ENCODE measurements at regions not wholly inside any gene's neighbourhood (a gene's known extent, or its start where the extent isn't known, plus 50 kb on each side); places are given as distances from the start of the nearest gene placed in this dataset.

DNA sequence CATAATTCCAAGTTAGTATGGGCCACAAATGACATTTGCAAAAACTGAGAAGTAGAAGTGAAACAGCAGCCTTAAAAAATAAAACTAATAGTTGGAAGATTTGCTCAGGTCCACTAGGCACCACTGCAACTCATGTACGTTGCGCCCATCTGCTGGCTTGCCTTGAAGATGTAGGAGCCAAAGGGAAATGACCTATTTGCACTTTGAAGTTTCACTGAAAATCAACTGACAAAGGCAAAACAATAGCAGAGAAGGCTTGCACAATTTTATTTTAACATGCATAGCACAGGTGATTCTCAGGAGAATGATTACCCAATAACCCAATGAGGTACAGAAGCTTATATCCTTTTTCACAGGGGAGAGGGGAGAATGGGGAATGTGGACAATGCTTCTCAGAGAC, 170.1 kb upstream of the USP25 start:
- Mint-ChIP-seq H3K4me3 (no peak overlapping the region), H3K9me3 (no peaks in the 10 kb centered on the region), H3K27me3 (ENCODE audit: low read depth) (no peaks in the 10 kb centered on the region), H3K27ac (no peak overlapping the region), H3K36me3 (ENCODE audit: low read depth) (no peaks in the 10 kb centered on the region), H3K4me1 (ENCODE audit: low read depth) (peaks cover 5% of the 10 kb centered on the region)

DNA sequence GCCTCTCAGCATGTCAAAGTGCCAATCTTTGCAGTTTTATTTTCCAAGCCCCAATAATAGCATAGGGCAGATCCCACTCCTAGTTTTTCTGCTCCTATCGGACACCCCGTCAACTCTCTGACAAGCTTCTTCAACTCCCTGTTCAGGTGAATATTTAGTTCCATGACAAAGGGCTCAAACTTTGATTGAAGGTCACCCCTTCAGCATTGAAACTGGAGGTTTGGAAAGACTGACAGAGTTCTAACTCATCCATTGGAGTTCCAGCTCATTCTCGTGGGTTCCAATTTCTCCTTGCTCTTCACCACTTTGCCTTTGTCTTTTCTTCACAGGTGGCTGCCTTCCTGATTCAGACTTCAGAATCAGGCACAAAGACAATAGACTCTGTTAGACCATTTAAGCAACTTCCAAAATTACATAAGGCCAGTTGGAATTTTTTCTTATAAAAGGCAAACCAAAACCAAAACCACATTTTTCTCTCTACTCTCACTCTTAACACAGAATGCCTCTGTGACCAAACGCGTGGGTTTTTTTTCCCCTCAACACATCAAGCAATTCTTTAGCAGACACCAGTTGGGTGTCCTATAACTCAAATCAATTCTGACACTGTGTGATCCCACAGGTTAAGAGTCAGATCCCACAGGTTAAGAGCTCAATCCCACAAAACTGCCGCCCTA, 169.3 kb upstream of the USP25 start:
- H3K4me3 Mint-ChIP-seq = no peak overlapping the region
- no peak overlapping the region for H3K27ac Mint-ChIP-seq
- no peaks in the 10 kb centered on the region for H3K36me3 Mint-ChIP-seq (ENCODE audit: low read depth)
- peaks cover 5% of the 10 kb centered on the region for H3K4me1 Mint-ChIP-seq (ENCODE audit: low read depth)
- no peaks in the 10 kb centered on the region for H3K27me3 Mint-ChIP-seq (ENCODE audit: low read depth)
- no peaks in the 10 kb centered on the region for H3K9me3 Mint-ChIP-seq

DNA sequence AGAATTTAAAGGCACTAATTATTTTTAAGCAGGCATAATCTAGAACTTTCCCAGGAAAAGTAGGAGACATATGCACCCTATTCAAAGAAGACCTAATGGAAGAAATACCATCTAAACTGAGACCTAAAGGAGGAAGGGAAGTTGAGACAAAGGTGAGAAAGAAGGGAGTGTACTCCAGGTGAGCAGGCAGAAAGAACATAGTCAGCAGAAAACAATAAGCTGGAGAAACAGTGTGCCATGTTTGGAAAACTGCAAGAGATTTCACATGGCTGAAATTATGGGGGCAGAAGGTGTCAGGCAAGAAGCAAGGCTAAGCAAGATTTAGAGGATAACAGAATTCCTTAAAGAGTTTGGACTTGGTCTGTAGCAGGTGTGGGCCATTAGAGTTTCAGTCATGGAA, 167.0 kb upstream of the USP25 start:
- peaks cover 2% of the 10 kb centered on the region for H3K27me3 Mint-ChIP-seq (ENCODE audit: low read depth)
- peaks cover 5% of the 10 kb centered on the region for H3K4me1 Mint-ChIP-seq (ENCODE audit: low read depth)
- H3K36me3 Mint-ChIP-seq (ENCODE audit: low read depth) = no peaks in the 10 kb centered on the region

GRCh38 chr21:15564907-15565306, 164.9 kb upstream of the USP25 start:
- peaks cover 4% of the 10 kb centered on the region for H3K27me3 Mint-ChIP-seq (ENCODE audit: low read depth)
- no peaks in the 10 kb centered on the region for H3K9me3 Mint-ChIP-seq
- no peak overlapping the region for H3K4me3 Mint-ChIP-seq
- H3K36me3 Mint-ChIP-seq (ENCODE audit: low read depth) = no peaks in the 10 kb centered on the region
- peaks cover 5% of the 10 kb centered on the region for H3K4me1 Mint-ChIP-seq (ENCODE audit: low read depth)
- no peak overlapping the region for H3K27ac Mint-ChIP-seq

More for the DNA sequence above, 167.0 kb upstream of the USP25 start:
- no peaks in the 10 kb centered on the region for H3K9me3 Mint-ChIP-seq
- no peak overlapping the region for H3K27ac Mint-ChIP-seq
- H3K4me3 Mint-ChIP-seq = no peak overlapping the region

GRCh38 chr21:15566703-15567102, 163.1 kb upstream of the USP25 start:
- H3K27me3 Mint-ChIP-seq (ENCODE audit: low read depth) = peaks cover 4% of the 10 kb centered on the region
- no peaks in the 10 kb centered on the region for H3K4me1 Mint-ChIP-seq (ENCODE audit: low read depth)
- H3K4me3 Mint-ChIP-seq = no peak overlapping the region
- no peaks in the 10 kb centered on the region for H3K36me3 Mint-ChIP-seq (ENCODE audit: low read depth)
- H3K27ac Mint-ChIP-seq = no peak overlapping the region
- H3K9me3 Mint-ChIP-seq = no peaks in the 10 kb centered on the region

DNA sequence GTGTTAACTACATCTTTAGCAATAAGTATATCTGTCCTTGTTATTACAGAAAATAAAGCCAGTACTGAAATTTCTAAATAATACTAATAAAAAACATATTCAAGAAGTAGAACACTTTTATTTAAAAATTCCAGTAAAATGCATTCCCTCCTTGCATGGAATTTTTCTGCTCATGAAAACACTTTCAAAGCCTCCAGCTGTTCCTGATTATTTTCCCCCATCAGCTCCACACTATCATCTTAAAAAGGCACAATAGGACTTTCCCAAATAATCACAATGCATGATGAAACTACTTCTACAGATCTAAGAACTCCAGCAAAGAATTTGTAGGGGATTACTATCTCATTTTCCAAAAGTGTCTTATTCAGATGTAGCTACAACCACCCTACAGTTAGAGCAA, 162.6 kb upstream of the USP25 start:
- Mint-ChIP-seq H3K36me3 (ENCODE audit: low read depth) (no peaks in the 10 kb centered on the region), H3K4me3 (no peak overlapping the region), H3K27ac (no peak overlapping the region)

DNA sequence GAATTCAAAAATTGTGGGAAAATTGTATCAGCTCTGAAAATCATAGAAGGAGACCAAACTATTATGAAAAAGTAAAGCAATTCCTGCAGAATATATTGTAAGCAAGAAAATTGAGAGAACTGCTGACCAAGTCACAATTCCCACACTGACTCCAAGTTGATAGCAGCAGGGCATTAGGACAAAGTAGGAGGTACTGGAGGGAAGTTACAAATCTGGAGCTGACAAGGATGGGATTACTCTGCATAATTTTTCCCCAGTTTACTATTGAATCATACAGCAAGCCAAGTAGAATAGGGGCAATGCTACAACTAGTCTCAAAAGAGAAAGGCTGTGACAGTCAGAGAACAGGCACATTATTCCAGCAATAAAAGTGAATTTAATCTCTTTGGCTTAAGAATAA, 161.3 kb upstream of the USP25 start:
- Mint-ChIP-seq H3K27ac (no peak overlapping the region), H3K27me3 (ENCODE audit: low read depth) (peaks cover 4% of the 10 kb centered on the region), H3K4me1 (ENCODE audit: low read depth) (no peaks in the 10 kb centered on the region), H3K4me3 (no peak overlapping the region), H3K9me3 (no peaks in the 10 kb centered on the region), H3K36me3 (ENCODE audit: low read depth) (no peaks in the 10 kb centered on the region)

More for the DNA sequence above, 162.6 kb upstream of the USP25 start:
- no peaks in the 10 kb centered on the region for H3K4me1 Mint-ChIP-seq (ENCODE audit: low read depth)
- H3K27me3 Mint-ChIP-seq (ENCODE audit: low read depth) = peaks cover 4% of the 10 kb centered on the region
- H3K9me3 Mint-ChIP-seq = no peaks in the 10 kb centered on the region

- Mint-ChIP-seq H3K27ac (no peak overlapping the region), H3K4me3 (no peak overlapping the region), H3K36me3 (ENCODE audit: low read depth) (no peaks in the 10 kb centered on the region), H3K9me3 (no peaks in the 10 kb centered on the region), H3K4me1 (ENCODE audit: low read depth) (no peaks in the 10 kb centered on the region), H3K27me3 (ENCODE audit: low read depth) (peaks cover 4% of the 10 kb centered on the region)
These were observed 142.9 kb upstream of the USP25 start for GRCh38 chr21:15586752-15587427.

GRCh38 chr21:15592271-15592860, 137.4 kb upstream of the USP25 start:
- no peaks in the 10 kb centered on the region for H3K36me3 Mint-ChIP-seq (ENCODE audit: low read depth)
- no peak overlapping the region for H3K4me3 Mint-ChIP-seq
- no peaks in the 10 kb centered on the region for H3K4me1 Mint-ChIP-seq (ENCODE audit: low read depth)
- peaks cover 17% of the 10 kb centered on the region for H3K27me3 Mint-ChIP-seq (ENCODE audit: low read depth)
- H3K9me3 Mint-ChIP-seq = no peaks in the 10 kb centered on the region
- no peak overlapping the region for H3K27ac Mint-ChIP-seq

DNA sequence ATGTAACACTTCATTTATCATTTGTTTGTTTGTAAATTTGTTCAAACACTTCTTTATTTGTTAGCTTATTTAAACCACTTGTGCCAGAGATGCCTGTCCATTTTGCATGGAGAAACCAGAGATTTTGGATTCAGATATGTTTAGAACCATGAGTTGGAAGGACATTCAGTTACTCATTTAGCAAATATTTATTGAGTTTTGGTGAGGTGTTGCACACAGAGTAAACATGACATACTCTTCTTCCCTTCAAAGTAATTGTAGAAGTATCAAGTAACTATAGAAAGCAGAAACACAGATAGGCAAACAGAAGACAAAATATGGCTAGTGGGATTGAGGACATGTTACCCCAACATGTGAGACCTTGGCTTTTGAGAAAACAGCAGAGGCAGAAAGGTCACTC, 136.8 kb upstream of the USP25 start:
- H3K4me3 Mint-ChIP-seq = no peak overlapping the region
- no peaks in the 10 kb centered on the region for H3K4me1 Mint-ChIP-seq (ENCODE audit: low read depth)
- no peaks in the 10 kb centered on the region for H3K9me3 Mint-ChIP-seq
- H3K27ac Mint-ChIP-seq = no peak overlapping the region
- H3K27me3 Mint-ChIP-seq (ENCODE audit: low read depth) = peaks cover 17% of the 10 kb centered on the region
- H3K36me3 Mint-ChIP-seq (ENCODE audit: low read depth) = no peaks in the 10 kb centered on the region

- H3K4me3 Mint-ChIP-seq = no peak overlapping the region
- H3K4me1 Mint-ChIP-seq (ENCODE audit: low read depth) = no peaks in the 10 kb centered on the region
- no peaks in the 10 kb centered on the region for H3K27me3 Mint-ChIP-seq (ENCODE audit: low read depth)
- H3K36me3 Mint-ChIP-seq (ENCODE audit: low read depth) = no peaks in the 10 kb centered on the region
- no peak overlapping the region for H3K27ac Mint-ChIP-seq
- no peaks in the 10 kb centered on the region for H3K9me3 Mint-ChIP-seq
These were observed 128.4 kb upstream of the USP25 start for GRCh38 chr21:15601390-15601789.

DNA sequence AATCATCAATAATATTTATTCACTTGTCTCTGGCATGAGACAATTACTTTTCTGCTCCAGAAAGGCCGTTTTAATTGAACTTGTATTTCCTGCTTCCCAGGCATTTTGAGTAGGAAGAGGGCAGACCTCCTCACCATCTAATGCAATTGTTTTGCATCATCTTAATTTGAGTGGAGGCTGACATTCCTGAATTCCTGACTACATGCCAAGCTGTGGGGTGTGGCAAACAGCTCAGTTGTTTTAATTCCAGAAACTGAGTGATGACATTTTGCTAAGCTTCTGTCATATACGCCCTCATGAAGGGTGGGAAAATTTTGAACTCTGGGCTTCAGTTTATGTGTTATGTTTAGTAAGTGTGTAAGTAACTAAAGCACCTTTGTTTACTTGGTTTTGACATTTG, 125.4 kb upstream of the USP25 start:
- H3K27ac Mint-ChIP-seq = no peak overlapping the region
- no peak overlapping the region for H3K4me3 Mint-ChIP-seq
- H3K27me3 Mint-ChIP-seq (ENCODE audit: low read depth) = no peaks in the 10 kb centered on the region
- H3K4me1 Mint-ChIP-seq (ENCODE audit: low read depth) = no peaks in the 10 kb centered on the region
- H3K36me3 Mint-ChIP-seq (ENCODE audit: low read depth) = no peaks in the 10 kb centered on the region
- H3K9me3 Mint-ChIP-seq = no peaks in the 10 kb centered on the region

- Mint-ChIP-seq H3K4me1 (ENCODE audit: low read depth) (no peaks in the 10 kb centered on the region), H3K27me3 (ENCODE audit: low read depth) (no peaks in the 10 kb centered on the region), H3K36me3 (ENCODE audit: low read depth) (no peaks in the 10 kb centered on the region), H3K4me3 (no peak overlapping the region), H3K27ac (no peak overlapping the region), H3K9me3 (no peaks in the 10 kb centered on the region)
These were observed 115.0 kb upstream of the USP25 start for GRCh38 chr21:15614766-15615165.

DNA sequence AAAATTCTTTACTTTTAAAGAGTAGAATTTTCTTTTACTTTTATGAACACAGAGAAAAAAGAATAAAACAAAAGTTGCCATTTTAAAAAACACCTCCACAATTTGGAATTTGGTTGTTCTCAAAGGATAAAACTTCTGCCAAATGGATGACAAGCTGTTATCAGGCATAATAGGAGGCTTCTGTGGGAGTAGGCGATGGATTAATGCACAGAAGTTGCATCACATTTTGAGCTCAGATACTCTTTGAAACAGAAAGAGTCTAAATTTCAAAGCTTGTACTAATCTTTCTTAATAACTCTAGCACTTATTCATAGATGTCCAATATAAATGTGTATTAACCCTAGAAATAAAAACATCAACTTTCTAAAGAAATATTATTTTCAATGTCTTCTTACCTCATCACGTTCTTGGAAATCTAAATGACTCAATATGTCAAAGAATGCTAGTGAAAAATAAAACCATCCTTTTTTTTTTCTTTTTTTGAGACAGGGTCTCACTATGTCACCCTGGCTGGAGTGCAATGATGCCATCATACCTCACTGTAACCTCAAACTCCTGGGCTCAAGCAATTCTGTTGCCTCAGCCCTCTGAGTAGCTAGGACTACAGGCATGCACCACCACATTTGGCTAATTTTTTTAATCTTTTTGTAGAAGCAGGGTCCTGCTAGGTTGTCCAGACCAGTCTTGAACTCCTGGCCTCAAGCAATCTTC, 112.8 kb upstream of the USP25 start:
- H3K4me1 Mint-ChIP-seq (ENCODE audit: low read depth) = no peaks in the 10 kb centered on the region
- no peak overlapping the region for H3K4me3 Mint-ChIP-seq
- no peaks in the 10 kb centered on the region for H3K36me3 Mint-ChIP-seq (ENCODE audit: low read depth)
- H3K27ac Mint-ChIP-seq = no peak overlapping the region
- no peaks in the 10 kb centered on the region for H3K9me3 Mint-ChIP-seq
- H3K27me3 Mint-ChIP-seq (ENCODE audit: low read depth) = no peaks in the 10 kb centered on the region

DNA sequence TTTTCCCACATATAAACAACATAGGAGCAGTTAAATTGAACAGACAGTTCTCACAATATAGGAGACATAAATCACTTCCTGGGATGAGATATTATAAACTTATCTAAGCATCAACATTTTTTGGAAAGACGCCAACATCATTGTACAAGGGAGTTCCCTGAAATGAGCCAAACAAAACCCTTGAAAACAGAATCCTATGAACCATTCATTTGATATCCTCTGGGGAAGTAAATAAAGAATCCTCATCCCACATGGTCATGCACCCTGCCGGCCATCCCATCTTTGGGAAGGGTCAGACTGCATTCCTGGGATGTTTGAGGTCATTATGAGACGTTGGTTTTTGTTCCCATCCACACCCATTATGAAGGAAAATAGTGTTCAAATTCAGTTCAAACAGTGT, 111.8 kb upstream of the USP25 start:
- no peaks in the 10 kb centered on the region for H3K27me3 Mint-ChIP-seq (ENCODE audit: low read depth)
- no peaks in the 10 kb centered on the region for H3K9me3 Mint-ChIP-seq
- no peaks in the 10 kb centered on the region for H3K36me3 Mint-ChIP-seq (ENCODE audit: low read depth)
- no peak overlapping the region for H3K4me3 Mint-ChIP-seq
- no peaks in the 10 kb centered on the region for H3K4me1 Mint-ChIP-seq (ENCODE audit: low read depth)
- no peak overlapping the region for H3K27ac Mint-ChIP-seq

All from T-helper 1 cell treated with Interleukin-12 subunit alpha and Interleukin-12 subunit beta and Interleukin-4 antibody, amounts not matched to agents 30 μg/mL and 1 μg/mL, for 36 hours (primary cell).